ENCODE measurements at regions not wholly inside any gene's neighbourhood (a gene's known extent, or its start where the extent isn't known, plus 50 kb on each side); places are given as distances from the start of the nearest gene placed in this dataset.

DNA sequence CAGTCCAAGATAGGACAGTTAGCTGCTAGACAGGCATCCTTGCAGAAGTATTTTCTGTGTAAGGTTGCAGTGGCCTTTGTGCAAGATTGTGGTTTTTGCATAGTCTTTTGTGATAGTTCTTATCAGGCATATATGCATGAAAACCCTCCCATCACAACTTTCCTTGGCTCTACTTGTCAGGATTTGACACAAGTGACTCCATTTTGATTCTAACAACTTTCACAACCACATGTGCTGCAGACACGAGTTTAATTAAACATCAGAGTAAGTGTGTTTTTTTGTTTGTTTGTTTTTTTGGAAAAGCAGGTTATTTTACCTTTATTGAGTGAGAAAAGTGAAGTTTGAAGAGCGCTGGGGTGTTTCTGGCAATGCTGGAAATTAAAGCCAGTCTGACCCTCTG is 902.0 kb upstream of the GCFC2 start:
- TF ChIP-seq CTCF (conservative IDR thresholded peaks at IDR 0.05; ENCODE audit: low read depth, low read length) (no peak), EZH2phosphoT487 (IDR thresholded peaks at IDR 0.05; ENCODE audit: borderline replicate concordance, low read length) (no peak)
